PC-3 (cell line): ENCODE measurements at regions not wholly inside any gene's neighbourhood (a gene's known extent, or its start where the extent isn't known, plus 50 kb on each side); places are given as distances from the start of the nearest gene placed in this dataset.

Experiments
- CTCF ChIP-seq: fragments of 300-600 bp; sonication (generic); conservative IDR thresholded peaks from 2 replicates; pipeline ENCODE4 v1.5.1; 2017; ENCODE audit warnings: antibody characterized with exemption, low read depth, mild to moderate bottlenecking, low read length
- EZH2 ChIP-seq: fragments of 300-600 bp; sonication (generic); IDR thresholded peaks from one replicate; pipeline ENCODE4 v1.6.1; 2017; ENCODE audit warnings: antibody characterized with exemption, mild to moderate bottlenecking, low read length; ENCODE audit not compliant: unreplicated experiment

- TF ChIP-seq CTCF (no peak), EZH2 (no peak)
Measured at GRCh38 chr7:144936314-144936713, 100.5 kb upstream of the TPK1 start.
